ENCODE measurements at regions not wholly inside any gene's neighbourhood (a gene's known extent, or its start where the extent isn't known, plus 50 kb on each side); places are given as distances from the start of the nearest gene placed in this dataset.

- H3K9me3 Mint-ChIP-seq (ENCODE audit: insufficient read depth) = no peaks in the 10 kb centered on the region
- no peak overlapping the region for H3K27ac Mint-ChIP-seq
- H3K4me3 Mint-ChIP-seq = no peak overlapping the region
- H3K27me3 Mint-ChIP-seq (ENCODE audit: low read depth) = no peaks in the 10 kb centered on the region
- DNase-seq = no peak
- no peaks in the 10 kb centered on the region for H3K36me3 Mint-ChIP-seq (ENCODE audit: low read depth)
- no peaks in the 10 kb centered on the region for H3K4me1 Mint-ChIP-seq (ENCODE audit: low read depth)
- ChIA-PET POLR2A (no interaction called here), CTCF (interaction anchor here (1.1 kb wide), 1 partner anchor 66 kb away, joined by 3 read pairs; no protein-coding TSS in a partner anchor)
- ATAC-seq = no peak
These were observed 51.8 kb upstream of the PAX1 start for GRCh38 chr20:21653628-21654027.

- ATAC-seq = no peak
- no peak for DNase-seq
- Mint-ChIP-seq H3K36me3 (ENCODE audit: low read depth) (no peaks in the 10 kb centered on the region), H3K27me3 (ENCODE audit: low read depth) (no peaks in the 10 kb centered on the region), H3K4me1 (ENCODE audit: low read depth) (no peaks in the 10 kb centered on the region), H3K4me3 (no peak overlapping the region), H3K9me3 (ENCODE audit: insufficient read depth) (peaks cover 15% of the 10 kb centered on the region), H3K27ac (no peak overlapping the region)
- ChIA-PET CTCF (no interaction called here), POLR2A (no interaction called here)
These were observed 62.0 kb upstream of the PAX1 start for GRCh38 chr20:21643417-21643816.

- Mint-ChIP-seq H3K36me3 (ENCODE audit: low read depth) (no peaks in the 10 kb centered on the region), H3K9me3 (ENCODE audit: insufficient read depth) (peaks cover 4% of the 10 kb centered on the region), H3K4me1 (ENCODE audit: low read depth) (no peaks in the 10 kb centered on the region), H3K27ac (no peak overlapping the region), H3K4me3 (no peak overlapping the region), H3K27me3 (ENCODE audit: low read depth) (no peaks in the 10 kb centered on the region)
- no peak for ATAC-seq
- CTCF ChIA-PET = interaction anchor here (1.2 kb wide), 1 partner anchor 25 kb away, joined by 5 read pairs; no protein-coding TSS in a partner anchor
- POLR2A ChIA-PET = no interaction called here
- DNase-seq = no peak
These were observed 64.9 kb upstream of the PAX1 start for GRCh38 chr20:21640556-21640955.

- ATAC-seq (no peak), DNase-seq (no peak)
- no peak overlapping the region for H3K27ac Mint-ChIP-seq
- no peaks in the 10 kb centered on the region for H3K36me3 Mint-ChIP-seq (ENCODE audit: low read depth)
- H3K27me3 Mint-ChIP-seq (ENCODE audit: low read depth) = no peaks in the 10 kb centered on the region
- H3K9me3 Mint-ChIP-seq (ENCODE audit: insufficient read depth) = no peaks in the 10 kb centered on the region
- ChIA-PET POLR2A (no interaction called here), CTCF (no interaction called here)
- H3K4me1 Mint-ChIP-seq (ENCODE audit: low read depth) = no peaks in the 10 kb centered on the region
- no peak overlapping the region for H3K4me3 Mint-ChIP-seq
These were observed 71.6 kb upstream of the PAX1 start for GRCh38 chr20:21633829-21634228.

GRCh38 chr20:21632735-21633053 lies 72.8 kb upstream of the PAX1 start:
- no peaks in the 10 kb centered on the region for H3K27me3 Mint-ChIP-seq (ENCODE audit: low read depth)
- no peaks in the 10 kb centered on the region for H3K4me1 Mint-ChIP-seq (ENCODE audit: low read depth)
- ChIA-PET CTCF (no interaction called here), POLR2A (no interaction called here)
- DNase-seq = no peak
- no peaks in the 10 kb centered on the region for H3K36me3 Mint-ChIP-seq (ENCODE audit: low read depth)
- no peak overlapping the region for H3K27ac Mint-ChIP-seq
- ATAC-seq = no peak
- no peaks in the 10 kb centered on the region for H3K9me3 Mint-ChIP-seq (ENCODE audit: insufficient read depth)
- H3K4me3 Mint-ChIP-seq = no peak overlapping the region

- Mint-ChIP-seq H3K9me3 (ENCODE audit: insufficient read depth) (no peaks in the 10 kb centered on the region), H3K36me3 (ENCODE audit: low read depth) (no peaks in the 10 kb centered on the region), H3K4me1 (ENCODE audit: low read depth) (no peaks in the 10 kb centered on the region), H3K4me3 (no peak overlapping the region), H3K27me3 (ENCODE audit: low read depth) (no peaks in the 10 kb centered on the region), H3K27ac (no peak overlapping the region)
- ChIA-PET CTCF (no interaction called here), POLR2A (no interaction called here)
- ATAC-seq = no peak
- no peak for DNase-seq
These were observed 73.3 kb upstream of the PAX1 start for GRCh38 chr20:21632031-21632734.

GRCh38 chr20:21628800-21629199 lies 76.7 kb upstream of the PAX1 start:
- Mint-ChIP-seq H3K9me3 (ENCODE audit: insufficient read depth) (no peaks in the 10 kb centered on the region), H3K36me3 (ENCODE audit: low read depth) (no peaks in the 10 kb centered on the region), H3K27me3 (ENCODE audit: low read depth) (no peaks in the 10 kb centered on the region), H3K4me3 (no peak overlapping the region), H3K27ac (no peak overlapping the region), H3K4me1 (ENCODE audit: low read depth) (no peaks in the 10 kb centered on the region)
- ATAC-seq = no peak
- POLR2A ChIA-PET = no interaction called here
- no peak for DNase-seq
- CTCF ChIA-PET = no interaction called here

GRCh38 chr20:21623781-21624094 lies 81.7 kb upstream of the PAX1 start:
- POLR2A ChIA-PET = no interaction called here
- CTCF ChIA-PET = interaction anchor here (0.7 kb wide), 1 partner anchor 9 kb away, joined by 3 read pairs; no protein-coding TSS in a partner anchor
- Mint-ChIP-seq H3K4me3 (no peak overlapping the region), H3K27me3 (ENCODE audit: low read depth) (no peaks in the 10 kb centered on the region), H3K27ac (no peak overlapping the region), H3K4me1 (ENCODE audit: low read depth) (peaks cover 5% of the 10 kb centered on the region), H3K36me3 (ENCODE audit: low read depth) (no peaks in the 10 kb centered on the region), H3K9me3 (ENCODE audit: insufficient read depth) (no peaks in the 10 kb centered on the region)
- DNase-seq = no peak
- no peak for ATAC-seq

- Mint-ChIP-seq H3K4me3 (no peak overlapping the region), H3K4me1 (ENCODE audit: low read depth) (peaks cover 6% of the 10 kb centered on the region), H3K9me3 (ENCODE audit: insufficient read depth) (no peaks in the 10 kb centered on the region), H3K27me3 (ENCODE audit: low read depth) (no peaks in the 10 kb centered on the region), H3K36me3 (ENCODE audit: low read depth) (no peaks in the 10 kb centered on the region), H3K27ac (no peak overlapping the region)
- no peak for ATAC-seq
- no peak for DNase-seq
- CTCF ChIA-PET = interaction anchor here (0.7 to 1.3 kb wide), 2 partner anchors 8 to 52 kb away, joined by 3 to 4 read pairs; no protein-coding TSS in a partner anchor
- POLR2A ChIA-PET = no interaction called here
These were observed 82.2 kb upstream of the PAX1 start for GRCh38 chr20:21623074-21623780.

GRCh38 chr20:21622097-21622857 lies 83.2 kb upstream of the PAX1 start:
- no peaks in the 10 kb centered on the region for H3K27me3 Mint-ChIP-seq (ENCODE audit: low read depth)
- POLR2A ChIA-PET = no interaction called here

GRCh38 chr20:21618759-21619416 lies 86.6 kb upstream of the PAX1 start:
- Mint-ChIP-seq H3K36me3 (ENCODE audit: low read depth) (no peaks in the 10 kb centered on the region), H3K27ac (no peak overlapping the region), H3K9me3 (ENCODE audit: insufficient read depth) (no peaks in the 10 kb centered on the region), H3K4me1 (ENCODE audit: low read depth) (peaks cover 6% of the 10 kb centered on the region), H3K4me3 (no peak overlapping the region), H3K27me3 (ENCODE audit: low read depth) (no peaks in the 10 kb centered on the region)
- ChIA-PET CTCF (interaction anchor here (1.0 kb wide), 1 partner anchor 90 kb away, joined by 3 read pairs; no protein-coding TSS in a partner anchor), POLR2A (no interaction called here)
- DNase-seq (no peak), ATAC-seq (no peak)

More at GRCh38 chr20:21622097-21622857, 83.2 kb upstream of the PAX1 start:
- ATAC-seq (no peak), DNase-seq (no peak)
- Mint-ChIP-seq H3K9me3 (ENCODE audit: insufficient read depth) (no peaks in the 10 kb centered on the region), H3K4me3 (no peak overlapping the region), H3K4me1 (ENCODE audit: low read depth) (peaks cover 6% of the 10 kb centered on the region), H3K36me3 (ENCODE audit: low read depth) (no peaks in the 10 kb centered on the region), H3K27ac (no peak overlapping the region)
- CTCF ChIA-PET = interaction anchor here (1.3 kb wide), 1 partner anchor 51 kb away, joined by 4 read pairs; no protein-coding TSS in a partner anchor

GRCh38 chr20:21615617-21616080 lies 89.8 kb upstream of the PAX1 start:
- ATAC-seq = peak; percentile 39
- Mint-ChIP-seq H3K27ac (no peak overlapping the region), H3K27me3 (ENCODE audit: low read depth) (no peaks in the 10 kb centered on the region), H3K4me3 (no peak overlapping the region), H3K36me3 (ENCODE audit: low read depth) (no peaks in the 10 kb centered on the region), H3K4me1 (ENCODE audit: low read depth) (peaks cover 3% of the 10 kb centered on the region), H3K9me3 (ENCODE audit: insufficient read depth) (no peaks in the 10 kb centered on the region)
- DNase-seq = peak; percentile 50
- ChIA-PET POLR2A (no interaction called here), CTCF (interaction anchor here (0.6 to 1.8 kb wide), 17 partner anchors 8 to 955 kb away, joined by 3 to 11 read pairs (median 4); no protein-coding TSS in a partner anchor)
